Stimulated activated naive CD4-positive, alpha-beta T cell (primary cell): ENCODE measurements at regions not wholly inside any gene's neighbourhood (a gene's known extent, or its start where the extent isn't known, plus 50 kb on each side); places are given as distances from the start of the nearest gene placed in this dataset.

Experiments used
- DNase-seq, 6 experiments: peaks; one replicate each; lab custom pipeline; 2025; lab: John Stamatoyannopoulos, UW

GRCh38 chr9:118515947-118516346, 811.7 kb downstream of the TLR4 start:
- DNase-seq, result no peak

- DNase-seq, result no peak
Observed at GRCh38 chr9:118521261-118521660, 817.1 kb downstream of the TLR4 start.

DNA sequence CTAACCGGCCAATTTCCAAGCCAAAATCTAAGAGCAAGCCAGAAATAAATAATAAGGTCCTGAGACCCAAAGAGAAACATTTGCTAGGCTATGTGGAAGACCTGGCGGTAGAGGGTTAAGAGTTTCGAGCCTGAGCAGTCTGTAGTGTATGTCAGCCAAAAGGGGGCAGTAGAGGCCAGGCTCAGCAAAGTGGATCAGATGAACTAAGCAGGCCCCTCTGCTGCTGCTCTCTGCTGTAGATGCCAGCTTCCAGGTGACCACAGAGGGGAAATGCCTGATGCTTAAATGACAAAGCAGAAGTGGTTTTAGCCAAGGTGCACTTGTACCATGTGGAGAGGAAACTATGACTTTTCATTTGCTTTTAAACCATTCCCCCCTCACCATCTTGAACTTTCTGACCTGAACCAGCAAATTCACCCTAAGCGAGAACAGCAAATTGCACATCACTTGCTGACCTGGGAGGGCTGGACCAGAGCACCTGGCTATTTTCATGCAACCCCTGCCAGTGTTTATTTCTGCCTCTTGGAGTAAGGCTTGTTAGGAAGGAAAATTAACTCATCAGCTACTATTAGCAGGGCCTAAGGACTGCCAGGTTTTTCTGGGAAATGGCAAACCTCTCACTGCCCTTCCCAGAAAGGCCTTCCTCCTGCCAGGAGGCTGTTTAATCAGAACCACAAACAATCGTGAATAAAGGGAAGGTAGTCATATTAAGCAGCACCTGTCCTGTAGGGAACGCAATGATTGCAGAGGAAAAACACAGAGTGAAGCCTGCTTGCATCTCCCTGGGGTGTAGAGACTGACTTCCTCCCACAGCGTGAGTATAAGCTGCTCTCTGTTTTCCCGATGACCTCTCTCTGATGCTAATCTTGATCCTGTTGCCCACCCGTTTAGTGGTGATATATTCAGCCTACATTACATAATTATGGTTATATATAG, 818.2 kb downstream of the TLR4 start:
- no peak for DNase-seq

DNA sequence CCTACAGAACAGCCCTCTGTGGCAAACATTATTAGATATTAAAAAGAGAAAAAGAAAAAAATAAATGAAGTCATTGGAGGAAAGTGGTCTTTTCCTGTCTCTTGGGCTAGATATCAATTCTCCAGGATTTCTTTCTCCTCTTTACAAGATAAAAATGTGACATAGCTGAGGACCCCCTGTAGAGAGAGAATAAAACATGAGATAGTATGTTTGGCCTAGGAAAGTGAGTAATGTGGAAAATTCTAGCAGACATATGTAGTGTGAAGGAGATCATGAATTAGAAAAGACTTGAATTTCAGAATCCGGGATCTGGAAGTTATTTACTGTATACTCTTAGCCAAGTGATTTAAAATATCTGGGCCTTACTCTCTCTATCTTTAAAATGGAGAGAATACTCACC, 823.1 kb downstream of the TLR4 start:
- DNase-seq, result no peak

DNA sequence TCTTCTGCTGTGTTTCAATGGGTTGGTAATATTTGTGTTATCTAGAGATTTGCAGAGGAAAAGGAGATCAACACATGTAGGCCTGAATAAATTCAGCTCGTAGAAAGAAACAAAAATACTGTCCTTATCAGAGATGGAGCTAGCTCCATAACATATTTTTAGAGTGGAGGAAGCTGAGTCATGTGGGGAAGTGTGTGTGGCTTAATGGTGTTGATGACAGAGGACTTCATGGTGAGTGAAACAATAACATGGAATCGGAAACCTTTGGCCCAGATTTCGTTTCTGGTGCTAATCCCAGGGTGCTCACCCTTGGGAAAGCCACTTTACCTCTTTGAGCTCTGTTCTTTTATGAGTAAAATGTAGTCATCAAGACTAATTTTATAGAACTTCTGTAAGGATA, 825.0 kb downstream of the TLR4 start:
- no peak for DNase-seq

DNA sequence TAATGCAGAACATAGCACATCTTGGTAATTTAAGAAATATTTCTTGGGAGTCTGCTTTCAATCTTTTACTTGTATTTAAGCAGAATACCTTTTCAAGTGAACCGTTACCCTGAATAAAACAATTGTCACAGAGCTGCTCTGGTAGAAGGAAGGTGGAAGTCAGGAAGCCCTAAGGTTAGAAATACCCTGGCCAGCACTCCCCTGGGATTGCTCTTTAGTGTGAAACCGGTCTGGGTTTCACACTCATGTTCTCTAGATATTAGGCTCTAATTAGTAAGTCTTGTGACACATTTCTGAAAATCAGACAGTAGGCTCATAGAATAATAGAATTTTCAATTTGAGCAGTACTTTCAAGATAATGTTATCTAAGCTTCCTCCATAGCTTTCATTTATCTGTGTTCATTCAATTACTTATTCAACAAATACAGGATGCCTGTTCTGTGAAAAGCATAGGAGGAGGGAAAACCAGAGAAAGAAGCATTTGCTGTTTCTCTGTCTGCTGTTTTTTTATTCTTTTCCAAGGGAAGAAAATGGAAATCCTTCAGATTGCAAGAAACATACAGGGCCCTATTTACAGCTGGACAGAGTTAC, 825.5 kb downstream of the TLR4 start:
- no peak for DNase-seq

- DNase-seq, result no peak
Observed at GRCh38 chr9:118532592-118532991, 828.4 kb downstream of the TLR4 start.

DNA sequence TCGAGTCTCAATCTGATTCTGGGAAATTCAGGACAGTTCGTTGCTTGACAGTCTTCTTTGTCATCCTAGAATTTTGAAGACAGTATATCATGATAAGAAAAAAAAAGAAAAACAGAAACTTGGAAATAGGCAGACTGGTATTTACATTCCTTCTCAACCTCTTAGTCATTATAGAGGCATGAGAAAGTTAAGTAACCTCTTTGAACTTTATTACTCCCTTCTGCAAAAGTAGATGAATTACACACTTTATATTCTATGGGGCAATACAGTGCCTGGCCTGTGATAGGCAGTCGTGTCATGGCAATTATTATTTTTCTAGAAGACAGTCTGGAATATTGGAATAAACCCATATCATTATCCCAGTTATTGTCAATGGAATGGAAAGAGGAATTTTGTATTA, 828.9 kb downstream of the TLR4 start:
- DNase-seq, result no peak

DNA sequence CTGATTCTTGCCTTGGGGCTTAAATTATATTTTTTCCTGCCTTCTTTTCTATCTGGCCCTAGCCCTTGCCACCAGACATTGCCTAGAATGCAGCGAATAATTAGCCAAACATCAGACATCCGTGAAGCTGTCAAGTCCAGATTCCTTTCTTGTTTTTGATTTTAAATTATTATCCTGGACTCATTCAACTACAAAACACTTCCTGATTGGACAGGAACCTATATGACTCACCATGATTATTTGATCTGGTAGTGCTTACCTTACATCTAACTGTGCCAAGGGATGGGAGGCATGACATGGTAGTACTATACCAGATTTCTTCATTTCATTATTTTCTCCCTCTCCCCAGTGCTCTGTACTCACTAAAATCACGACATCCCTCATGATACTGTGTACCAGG, 829.6 kb downstream of the TLR4 start:
- no peak for DNase-seq

DNA sequence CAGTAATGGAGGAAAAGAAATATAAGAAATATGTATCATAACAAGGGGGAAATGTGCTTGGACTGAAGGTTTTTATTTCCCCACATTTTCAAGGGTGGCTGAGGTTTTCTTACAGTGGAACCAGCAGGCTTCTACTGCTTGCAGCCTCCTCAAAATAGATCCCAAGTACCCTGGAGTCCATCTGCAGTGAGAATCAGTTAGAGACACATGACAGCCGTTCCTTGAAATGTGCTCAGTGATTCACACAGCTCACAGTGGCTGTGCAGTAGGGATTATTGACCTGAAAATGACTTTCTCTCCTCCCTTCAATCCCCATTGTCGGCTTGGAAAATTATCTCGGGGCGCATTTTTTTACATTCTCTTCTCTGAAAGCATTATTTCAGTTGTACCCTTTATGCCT, 832.0 kb downstream of the TLR4 start:
- DNase-seq, result no peak

DNA sequence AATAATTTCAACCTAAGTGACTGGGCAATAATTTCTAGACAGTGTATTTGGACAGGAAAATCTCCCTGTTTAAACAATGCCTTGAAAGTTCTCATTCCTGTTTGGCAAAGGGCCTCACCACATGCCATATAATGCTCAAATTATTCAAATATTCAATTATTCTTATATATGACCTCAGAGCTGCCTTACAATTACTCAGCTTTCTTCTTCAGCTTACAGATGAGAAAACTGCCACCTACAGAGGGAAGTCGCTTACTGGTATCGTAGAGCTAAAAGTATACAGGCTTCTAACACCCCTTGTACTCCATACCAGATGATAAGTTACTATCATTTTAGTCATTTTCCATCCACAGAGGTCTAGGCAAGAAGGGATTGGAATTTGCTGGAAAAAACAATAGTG, 830.3 kb downstream of the BRINP1 start:
- DNase-seq, result no peak

DNA sequence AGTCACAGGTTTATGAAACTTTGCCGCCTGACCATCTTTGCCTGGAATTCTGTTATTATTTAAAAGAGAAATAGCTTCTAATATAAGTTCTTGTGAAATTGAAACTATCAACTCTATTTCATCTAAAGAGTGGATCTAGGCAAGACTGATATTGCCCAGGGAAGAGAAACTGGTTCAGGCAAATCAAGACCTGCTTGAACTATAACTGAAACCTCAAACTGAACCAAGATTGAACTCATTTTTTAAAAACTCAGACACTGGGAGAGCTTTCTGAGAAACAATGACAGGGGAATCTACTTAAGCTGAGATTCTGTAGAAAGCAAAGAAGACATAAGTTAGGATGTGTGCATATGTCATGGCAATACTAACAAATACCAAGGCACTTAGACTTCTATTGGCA, 815.8 kb downstream of the BRINP1 start:
- DNase-seq, result no peak

DNA sequence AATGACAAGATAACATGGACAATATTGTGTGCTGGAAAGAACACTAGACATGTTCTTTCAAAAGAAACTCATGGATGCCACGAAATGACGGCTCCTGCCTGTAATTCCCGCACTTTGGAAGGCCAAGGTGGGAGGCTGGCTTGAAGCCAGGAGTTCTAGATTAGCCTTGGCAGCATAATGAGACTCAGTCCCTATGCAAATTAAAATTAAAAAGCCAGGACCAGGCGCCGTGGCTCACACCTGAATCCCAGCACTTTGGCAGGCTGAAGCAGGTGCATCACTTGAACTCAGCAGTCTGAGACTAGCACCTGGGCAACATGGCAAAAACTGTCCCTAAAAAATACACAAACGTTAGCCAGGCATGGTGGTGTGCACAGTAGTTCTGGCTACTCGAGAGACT, 814.2 kb downstream of the BRINP1 start:
- DNase-seq, result no peak

DNA sequence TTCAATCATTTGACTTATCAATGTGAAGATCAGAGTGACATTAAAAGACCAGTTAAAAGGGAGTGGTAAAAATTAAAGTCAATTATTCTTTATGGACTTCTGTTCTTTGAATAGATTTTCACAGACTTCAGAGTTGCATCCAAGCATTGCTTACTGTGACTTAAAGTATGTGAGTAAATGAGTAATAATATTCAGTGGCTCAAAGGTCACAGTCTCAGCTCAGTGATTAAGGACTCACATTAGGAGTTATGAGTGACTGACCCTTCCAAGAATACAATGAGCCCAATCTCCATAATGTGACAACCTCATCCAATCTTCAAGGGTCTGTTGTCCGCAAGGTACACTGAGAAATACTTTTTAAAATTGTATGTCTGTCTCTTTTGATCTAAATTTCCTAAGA, 811.2 kb downstream of the BRINP1 start:
- DNase-seq, result no peak

DNA sequence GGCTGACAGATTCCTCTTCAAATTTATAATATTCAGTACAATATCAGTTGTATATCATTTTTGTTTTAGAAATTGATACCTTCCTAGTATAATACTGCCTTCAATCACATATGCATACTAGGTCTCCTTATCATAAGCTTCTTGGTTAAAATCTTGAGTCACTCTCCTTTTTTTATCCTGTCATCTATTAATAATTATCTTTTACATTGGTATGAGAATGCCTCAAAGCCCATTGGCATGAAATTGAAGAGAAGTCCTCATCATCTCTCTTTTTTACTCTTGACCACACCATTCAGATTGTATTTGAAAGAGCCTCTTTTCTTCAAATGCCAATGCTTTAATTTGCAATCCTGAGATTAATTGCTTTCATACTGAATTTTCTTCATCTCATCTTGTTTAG, 810.3 kb downstream of the BRINP1 start:
- DNase-seq, result no peak

DNA sequence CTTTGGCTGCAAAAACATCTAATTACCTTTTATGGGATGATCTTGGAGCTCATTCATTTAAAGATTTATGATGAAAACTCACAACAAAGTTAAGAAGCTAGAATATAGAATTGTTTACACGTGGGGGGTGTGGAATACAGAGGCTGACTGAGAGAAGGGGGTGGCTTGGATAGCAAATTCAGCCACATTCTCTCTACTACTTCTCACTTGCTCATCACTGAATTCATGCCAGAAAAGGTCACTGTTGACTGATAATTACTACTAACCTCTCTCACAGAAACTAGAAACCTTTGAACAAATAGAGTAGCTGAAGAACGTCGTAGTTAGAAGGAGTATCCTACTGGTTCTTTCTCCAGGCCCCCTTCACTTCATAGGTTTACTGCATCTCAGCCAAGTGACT, 808.2 kb downstream of the BRINP1 start:
- no peak for DNase-seq

- DNase-seq, result no peak
Observed at GRCh38 chr9:118563677-118564076, 805.6 kb downstream of the BRINP1 start.

DNA sequence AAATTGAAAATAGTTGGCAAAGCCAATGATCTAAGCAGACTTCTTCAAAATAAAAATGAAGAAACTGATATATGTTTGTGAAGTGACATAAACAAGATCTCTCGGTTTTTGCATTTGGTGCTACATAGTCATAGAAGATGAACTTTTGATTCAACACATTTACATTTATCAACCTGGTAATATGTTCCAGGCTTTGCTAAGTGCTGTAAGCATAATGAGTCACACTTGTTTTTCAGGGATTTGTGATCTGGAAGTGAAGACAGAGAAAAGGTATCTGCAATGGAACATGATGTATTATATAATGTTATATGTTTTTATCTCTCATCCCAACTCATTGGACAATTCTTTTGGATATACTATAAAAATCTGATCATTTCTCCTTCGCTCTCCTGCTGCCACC, 801.4 kb downstream of the BRINP1 start:
- DNase-seq, result no peak

DNA sequence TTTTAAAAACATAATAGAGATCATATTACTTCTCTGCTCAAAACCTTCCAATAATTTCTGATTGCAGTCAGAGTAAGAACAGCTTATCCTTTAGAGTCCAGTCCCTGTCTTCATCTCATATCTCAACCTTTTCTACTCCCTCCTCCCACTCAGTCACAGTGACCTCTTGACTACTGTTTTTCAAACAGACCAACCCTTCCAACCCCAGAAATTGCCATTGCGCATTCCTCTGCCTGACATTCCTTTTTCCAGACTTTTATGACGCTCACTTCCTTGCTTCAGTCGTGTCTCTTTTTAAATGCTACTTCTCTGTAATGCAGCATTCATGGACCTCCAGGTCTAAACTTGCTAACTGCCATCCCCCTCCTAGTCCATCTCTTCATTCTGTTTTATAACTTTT, 800.5 kb downstream of the BRINP1 start:
- DNase-seq, result no peak

DNA sequence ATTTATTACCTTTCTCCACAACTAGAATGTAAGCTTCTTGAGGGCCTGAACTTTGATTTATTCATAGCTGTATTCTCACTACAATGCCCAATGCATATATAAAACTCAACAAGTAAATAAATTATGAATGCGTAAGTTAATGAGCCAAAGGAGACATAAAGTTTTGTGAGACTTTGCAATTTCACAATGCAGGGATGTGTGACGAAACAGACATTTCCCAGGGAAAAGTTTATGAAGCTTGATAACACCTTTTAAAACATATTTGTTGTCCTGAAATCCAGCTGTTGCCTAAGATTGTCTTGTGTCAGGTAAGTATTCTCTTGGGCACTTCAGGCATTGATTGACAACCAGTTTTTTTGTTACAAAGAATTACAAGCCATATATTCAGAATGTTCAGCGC, 800.1 kb downstream of the BRINP1 start:
- DNase-seq, result no peak

GRCh38 chr9:118570066-118570465, 799.2 kb downstream of the BRINP1 start:
- no peak for DNase-seq

DNA sequence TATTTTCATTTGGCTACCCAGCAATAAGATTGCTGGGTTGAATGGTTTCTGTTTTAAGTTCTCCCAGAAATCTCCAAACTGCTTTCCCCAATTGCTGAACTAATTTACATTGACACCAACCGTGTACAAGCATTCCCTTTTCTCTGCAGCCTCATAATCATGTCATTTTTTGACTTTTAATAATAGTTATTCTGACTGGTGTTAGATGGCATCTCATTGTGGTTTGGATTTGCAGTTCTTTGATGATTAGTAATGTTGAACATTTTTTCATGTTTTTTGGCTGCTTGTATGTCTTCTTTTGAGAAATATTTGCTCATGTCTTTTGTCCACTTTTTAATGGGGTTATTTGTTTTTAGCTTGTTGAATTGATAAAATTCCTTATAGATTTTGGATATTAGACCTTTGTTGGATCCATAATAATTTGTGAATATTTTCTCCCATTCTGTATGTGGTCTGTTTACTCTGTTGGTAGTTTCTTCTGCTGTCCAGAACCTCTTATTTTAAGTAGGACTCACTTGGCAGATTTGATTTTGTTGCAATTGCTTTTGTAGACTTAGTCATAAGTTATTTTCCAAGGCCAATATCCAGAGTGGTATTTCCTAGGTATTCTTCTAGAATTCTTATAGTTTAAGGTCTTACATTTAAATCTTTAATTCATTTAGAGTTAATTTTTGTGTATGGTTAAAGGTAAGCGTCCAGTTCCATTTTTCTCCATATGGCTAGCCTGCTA, 793.7 kb downstream of the BRINP1 start:
- no peak for DNase-seq

DNA sequence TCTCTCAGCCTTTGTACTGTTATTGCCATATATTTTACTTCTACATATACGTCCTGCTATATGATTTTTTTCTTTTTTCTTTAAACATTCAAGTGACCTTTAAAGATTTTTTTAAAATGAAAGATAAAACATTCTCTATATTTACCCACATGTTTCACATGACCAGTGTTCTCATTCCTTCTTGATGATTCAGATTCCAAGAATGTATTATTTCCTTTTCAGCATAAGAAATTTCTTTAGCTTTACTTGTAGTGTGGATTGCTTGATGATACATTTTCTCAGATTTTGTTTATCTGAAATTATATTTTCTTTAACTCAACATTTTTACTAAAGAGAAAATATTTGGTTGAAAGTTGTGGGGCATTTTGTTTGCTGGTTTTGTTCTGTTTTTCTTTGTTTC, 792.1 kb downstream of the BRINP1 start:
- DNase-seq, result no peak
